GM23248 (cell line): ENCODE measurements at regions not wholly inside any gene's neighbourhood (a gene's known extent, or its start where the extent isn't known, plus 50 kb on each side); places are given as distances from the start of the nearest gene placed in this dataset.

Experiments
- DNase-seq: peaks from one replicate; pipeline ENCODE4 v3.0.0-alpha.2; 2015
- H2AFZ ChIP-seq: fragments of 200-600 bp; sonication (generic); 2 replicates; pipeline ENCODE4 v1.6.1; 2016; ENCODE audit warnings: antibody characterized with exemption
- H3F3A ChIP-seq: fragments of 200-600 bp; sonication (generic); 2 replicates; pipeline ENCODE4 v1.6.1; 2016; ENCODE audit warnings: mild to moderate bottlenecking, antibody characterized with exemption, mixed run types; ENCODE audit not compliant: insufficient read depth
- H3K27ac ChIP-seq: fragments of 200-600 bp; sonication (generic); 2 replicates; pipeline ENCODE4 v1.5.1; 2016; ENCODE audit warnings: mild to moderate bottlenecking
- H3K27me3 ChIP-seq: fragments of 200-600 bp; sonication (generic); replicated peaks from 2 replicates; pipeline ENCODE4 v1.6.1; 2016; ENCODE audit warnings: mild to moderate bottlenecking; ENCODE audit not compliant: insufficient read depth
- H3K36me3 ChIP-seq: fragments of 200-600 bp; sonication (generic); 2 replicates; pipeline ENCODE4 v1.6.1; 2016; ENCODE audit warnings: low read depth, mild to moderate bottlenecking
- H3K4me1 ChIP-seq: fragments of 200-600 bp; sonication (generic); 2 replicates; pipeline ENCODE4 v1.6.1; 2016; ENCODE audit warnings: mild to moderate bottlenecking; ENCODE audit not compliant: insufficient read depth
- H3K4me2 ChIP-seq: fragments of 200-600 bp; sonication (generic); one replicate; pipeline ENCODE4 v1.6.1; 2016; ENCODE audit warnings: mild to moderate bottlenecking; ENCODE audit not compliant: unreplicated experiment
- H3K4me3 ChIP-seq: fragments of 200-600 bp; sonication (generic); 2 replicates; pipeline ENCODE4 v1.5.1; 2016; ENCODE audit warnings: mild to moderate bottlenecking
- H3K79me2 ChIP-seq: fragments of 200-600 bp; sonication (generic); 2 replicates; pipeline ENCODE4 v1.6.1; 2016; ENCODE audit warnings: mild to moderate bottlenecking; ENCODE audit not compliant: insufficient read depth
- H3K9ac ChIP-seq: fragments of 200-600 bp; sonication (generic); 2 replicates; pipeline ENCODE4 v1.6.1; 2016; ENCODE audit warnings: mild to moderate bottlenecking
- H3K9me2 ChIP-seq: fragments of 200-600 bp; sonication (generic); 2 replicates; pipeline ENCODE4 v1.6.1; 2016; ENCODE audit warnings: mixed run types, mild to moderate bottlenecking, moderate library complexity; ENCODE audit not compliant: insufficient read depth
- H3K9me3 ChIP-seq: fragments of 200-600 bp; sonication (generic); one replicate; pipeline ENCODE4 v1.6.1; 2017; ENCODE audit warnings: low read depth
- H4K20me1 ChIP-seq: fragments of 200-600 bp; sonication (generic); 2 replicates; pipeline ENCODE4 v1.6.0; 2016; ENCODE audit not compliant: insufficient read depth
- EZH2 ChIP-seq: fragments of 200-600 bp; sonication (generic); IDR thresholded peaks from 2 replicates; pipeline ENCODE4 v1.6.1; 2018; ENCODE audit warnings: antibody characterized with exemption, mild to moderate bottlenecking; ENCODE audit not compliant: insufficient read depth, poor library complexity, severe bottlenecking
- EZH2phosphoT487 ChIP-seq: fragments of 200-600 bp; sonication (generic); IDR thresholded peaks from 2 replicates; pipeline ENCODE4 v1.6.1; 2018; ENCODE audit warnings: antibody characterized with exemption, moderate library complexity, mild to moderate bottlenecking, low read depth; ENCODE audit not compliant: insufficient read depth
- WGBS, 2 experiments: methylation state at CpG; one replicate each; pipeline ENCODE4 v1.1.6; 2015 to 2017; ENCODE audit warnings: low lambda C conversion rate in 2 of 2, low coverage in 1 of 2; ENCODE audit errors: missing lambda C conversion rate in 2 of 2; 5-methylcytosine and 5-hydroxymethylcytosine counted together
- in situ Hi-C: fragments of 300-500 bp; cut with MboI; formaldehyde crosslinking; loops from 2 replicates; pipeline ENCODE4 v1.15.0; 2020

DNA sequence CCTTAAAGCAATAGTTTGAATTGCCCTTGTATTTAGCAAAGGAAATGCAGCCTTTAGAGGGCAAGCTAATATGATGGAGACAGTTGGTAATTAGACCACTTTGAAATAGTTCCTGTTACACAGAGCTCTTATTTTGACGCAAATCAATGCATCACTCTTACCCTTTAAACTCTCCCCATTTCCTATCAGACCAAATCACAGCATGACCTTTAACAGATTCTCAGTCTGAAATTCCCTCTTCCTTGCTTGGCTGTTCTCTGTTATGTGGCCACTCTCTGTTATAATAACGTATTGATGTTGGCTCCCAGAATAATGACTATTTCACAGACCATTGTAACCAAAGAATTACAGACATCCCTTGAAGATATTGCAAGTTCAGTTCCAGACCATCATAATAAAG lies 66.9 kb upstream of the NGF start:
- no peaks in the 10 kb centered on the region for H3K36me3 ChIP-seq
- H3K4me1 ChIP-seq: no peaks in the 10 kb centered on the region
- no peaks in the 10 kb centered on the region for H3K79me2 ChIP-seq
- H3K9me2 ChIP-seq: no peaks in the 10 kb centered on the region
- H2AFZ ChIP-seq: no peak overlapping the region
- no peaks in the 10 kb centered on the region for H3K9me3 ChIP-seq
- no peaks in the 10 kb centered on the region for H4K20me1 ChIP-seq
- H3F3A ChIP-seq: no peaks in the 10 kb centered on the region
- TF ChIP-seq EZH2: no peak
- no peak for TF ChIP-seq EZH2phosphoT487
- no peak overlapping the region for H3K9ac ChIP-seq
- no peak for DNase-seq
- in situ Hi-C loops: no loop called here
- H3K27me3 ChIP-seq: no peaks in the 10 kb centered on the region
- no peak overlapping the region for H3K4me2 ChIP-seq
- 84 to 85% methylated on average over 2 of the region's 2 CpGs for WGBS, 2 experiments
- H3K27ac ChIP-seq: no peak overlapping the region
- H3K4me3 ChIP-seq: no peak overlapping the region

GRCh38 chr1:115402753-115403184 lies 64.7 kb upstream of the NGF start:
- no peak for TF ChIP-seq EZH2
- TF ChIP-seq EZH2phosphoT487: no peak
- Histone ChIP-seq H3K36me3 (no peaks in the 10 kb centered on the region), H3K27me3 (no peaks in the 10 kb centered on the region), H4K20me1 (no peaks in the 10 kb centered on the region), H3F3A (no peaks in the 10 kb centered on the region), H3K9ac (no peak overlapping the region), H2AFZ (no peak overlapping the region), H3K4me3 (no peak overlapping the region), H3K4me1 (no peaks in the 10 kb centered on the region), H3K27ac (no peak overlapping the region), H3K4me2 (no peak overlapping the region), H3K9me3 (no peaks in the 10 kb centered on the region), H3K79me2 (no peaks in the 10 kb centered on the region), H3K9me2 (no peaks in the 10 kb centered on the region)
- no peak for DNase-seq
- in situ Hi-C loops: no loop called here
- WGBS, 2 experiments: 82 to 83% methylated on average over 2 of the region's 2 CpGs

- WGBS, 2 experiments: 4 to 6% methylated on average over 1 of the region's 1 CpG
- Histone ChIP-seq H3K4me1 (no peaks in the 10 kb centered on the region), H3K9me3 (no peaks in the 10 kb centered on the region), H3K27ac (no peak overlapping the region), H3K79me2 (no peaks in the 10 kb centered on the region), H3F3A (no peaks in the 10 kb centered on the region), H4K20me1 (no peaks in the 10 kb centered on the region), H3K9me2 (no peaks in the 10 kb centered on the region), H3K36me3 (no peaks in the 10 kb centered on the region), H3K9ac (no peak overlapping the region), H2AFZ (no peak overlapping the region), H3K4me3 (no peak overlapping the region), H3K4me2 (no peak overlapping the region), H3K27me3 (no peaks in the 10 kb centered on the region)
- in situ Hi-C loops: no loop called here
- DNase-seq: no peak
- TF ChIP-seq EZH2 (no peak), EZH2phosphoT487 (no peak)
Observed at GRCh38 chr1:115401676-115402075, 63.6 kb upstream of the NGF start.

GRCh38 chr1:115400891-115401290 lies 62.8 kb upstream of the NGF start:
- in situ Hi-C loops: no loop called here
- Histone ChIP-seq H3K4me1 (no peaks in the 10 kb centered on the region), H3K9me3 (no peaks in the 10 kb centered on the region), H3K79me2 (no peaks in the 10 kb centered on the region), H3K27ac (no peak overlapping the region), H3K9ac (no peak overlapping the region), H3K4me3 (no peak overlapping the region), H4K20me1 (no peaks in the 10 kb centered on the region), H3F3A (no peaks in the 10 kb centered on the region), H3K27me3 (no peaks in the 10 kb centered on the region), H3K9me2 (no peaks in the 10 kb centered on the region), H3K36me3 (no peaks in the 10 kb centered on the region), H3K4me2 (no peak overlapping the region), H2AFZ (no peak overlapping the region)
- DNase-seq: no peak
- TF ChIP-seq EZH2 (no peak), EZH2phosphoT487 (no peak)
- WGBS, 2 experiments: 96 to 100% methylated on average over 1 of the region's 1 CpG

DNA sequence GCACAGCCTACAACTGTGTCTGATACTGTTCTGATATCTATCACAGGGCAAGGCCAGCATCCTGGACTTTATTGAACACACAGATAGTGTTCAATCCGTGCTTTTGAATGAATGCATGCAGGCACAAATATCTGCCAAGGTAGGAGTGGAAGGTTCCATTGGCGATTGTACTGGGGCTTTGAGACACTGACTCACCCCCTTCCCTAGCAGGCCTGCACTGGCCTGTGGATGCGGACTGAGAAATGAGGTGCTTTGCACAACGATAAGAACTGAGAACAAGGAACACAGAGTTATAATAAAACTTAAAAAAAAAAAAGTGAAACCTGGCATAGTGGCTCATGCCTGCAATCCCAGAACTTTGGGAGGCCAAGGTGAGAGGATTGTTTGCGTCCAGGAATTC lies 62.4 kb upstream of the NGF start:
- in situ Hi-C loops: no loop called here
- Histone ChIP-seq H3K27me3 (no peaks in the 10 kb centered on the region), H3K4me2 (no peak overlapping the region), H3K4me3 (no peak overlapping the region), H3K4me1 (no peaks in the 10 kb centered on the region), H3K9ac (no peak overlapping the region), H3F3A (no peaks in the 10 kb centered on the region), H3K79me2 (no peaks in the 10 kb centered on the region), H3K36me3 (no peaks in the 10 kb centered on the region), H3K9me2 (no peaks in the 10 kb centered on the region), H4K20me1 (no peaks in the 10 kb centered on the region), H2AFZ (no peak overlapping the region), H3K27ac (no peak overlapping the region), H3K9me3 (no peaks in the 10 kb centered on the region)
- 77 to 85% methylated on average over 5 of the region's 5 CpGs for WGBS, 2 experiments
- no peak for DNase-seq
- TF ChIP-seq EZH2 (no peak), EZH2phosphoT487 (no peak)
